Omental fat pad (tissue), 3 donors: ENCODE measurements at regions not wholly inside any gene's neighbourhood (a gene's known extent, or its start where the extent isn't known, plus 50 kb on each side); places are given as distances from the start of the nearest gene placed in this dataset.

Source experiments
- ATAC-seq: fragments of 150-250 bp; one replicate; pipeline ENCODE4 v1.9.1; 2016; ENCODE audit warnings: mild to moderate bottlenecking, moderate library complexity; ENCODE audit not compliant: low FRiP score
- DNase-seq: peaks from one replicate; pipeline ENCODE4 v3.0.0-alpha.2; 2019; ENCODE audit warnings: low spot score
- TF ChIP-seq, protein P1 (sequence below), 3 donors: fragments of 450-650 bp; IDR thresholded peaks; one replicate each; pipeline ENCODE4 v1.5.1; 2016 to 2017; ENCODE audit warnings: antibody characterized with exemption in 3 of 3, mild to moderate bottlenecking in 3 of 3, moderate library complexity in 2 of 3

DNA sequence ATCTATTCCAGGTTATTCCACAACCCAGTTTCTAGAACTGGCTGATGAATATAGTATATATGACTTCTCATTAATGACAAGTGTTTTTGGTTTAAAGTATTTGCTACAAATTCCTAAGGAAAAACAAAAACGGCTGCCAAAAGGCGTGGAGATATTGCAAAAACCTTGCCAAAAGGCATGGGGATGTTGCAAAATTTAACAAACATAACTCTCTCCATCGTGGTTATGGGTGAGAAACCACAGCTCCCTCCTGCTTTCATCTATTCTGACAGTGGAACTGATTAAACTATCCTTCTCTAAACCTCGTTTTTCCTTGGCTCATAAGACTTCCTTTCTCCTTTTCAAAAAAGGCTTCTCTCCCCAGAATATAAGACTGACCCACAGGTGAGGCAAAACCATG lies 342.0 kb upstream of the PDZRN3 start:
- TF ChIP-seq, protein P1, sequence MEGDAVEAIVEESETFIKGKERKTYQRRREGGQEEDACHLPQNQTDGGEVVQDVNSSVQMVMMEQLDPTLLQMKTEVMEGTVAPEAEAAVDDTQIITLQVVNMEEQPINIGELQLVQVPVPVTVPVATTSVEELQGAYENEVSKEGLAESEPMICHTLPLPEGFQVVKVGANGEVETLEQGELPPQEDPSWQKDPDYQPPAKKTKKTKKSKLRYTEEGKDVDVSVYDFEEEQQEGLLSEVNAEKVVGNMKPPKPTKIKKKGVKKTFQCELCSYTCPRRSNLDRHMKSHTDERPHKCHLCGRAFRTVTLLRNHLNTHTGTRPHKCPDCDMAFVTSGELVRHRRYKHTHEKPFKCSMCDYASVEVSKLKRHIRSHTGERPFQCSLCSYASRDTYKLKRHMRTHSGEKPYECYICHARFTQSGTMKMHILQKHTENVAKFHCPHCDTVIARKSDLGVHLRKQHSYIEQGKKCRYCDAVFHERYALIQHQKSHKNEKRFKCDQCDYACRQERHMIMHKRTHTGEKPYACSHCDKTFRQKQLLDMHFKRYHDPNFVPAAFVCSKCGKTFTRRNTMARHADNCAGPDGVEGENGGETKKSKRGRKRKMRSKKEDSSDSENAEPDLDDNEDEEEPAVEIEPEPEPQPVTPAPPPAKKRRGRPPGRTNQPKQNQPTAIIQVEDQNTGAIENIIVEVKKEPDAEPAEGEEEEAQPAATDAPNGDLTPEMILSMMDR (IDR thresholded peaks at IDR 0.05): no peak
- no peak for ATAC-seq
- no peak for DNase-seq

DNA sequence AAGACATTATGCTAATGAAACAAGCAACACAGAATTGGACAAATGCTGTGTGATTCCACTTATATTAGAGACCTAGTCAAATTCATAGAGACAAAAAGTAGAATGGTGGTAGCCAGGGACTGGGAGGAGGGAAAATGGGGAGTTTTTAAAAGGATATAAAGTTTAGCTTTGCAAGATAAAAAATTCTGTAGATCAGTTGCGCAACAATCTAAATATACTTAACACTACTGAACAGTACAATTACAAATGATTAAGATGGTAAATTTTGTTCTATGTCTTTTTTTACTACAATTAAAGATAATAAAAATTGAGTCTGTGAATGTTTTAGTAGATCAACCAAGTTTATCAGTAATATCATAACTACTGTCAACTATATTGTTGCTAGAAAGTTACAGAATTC lies 340.1 kb upstream of the PDZRN3 start:
- TF ChIP-seq, protein P1 (IDR thresholded peaks at IDR 0.05): no peak
- no peak for ATAC-seq
- DNase-seq: no peak

DNA sequence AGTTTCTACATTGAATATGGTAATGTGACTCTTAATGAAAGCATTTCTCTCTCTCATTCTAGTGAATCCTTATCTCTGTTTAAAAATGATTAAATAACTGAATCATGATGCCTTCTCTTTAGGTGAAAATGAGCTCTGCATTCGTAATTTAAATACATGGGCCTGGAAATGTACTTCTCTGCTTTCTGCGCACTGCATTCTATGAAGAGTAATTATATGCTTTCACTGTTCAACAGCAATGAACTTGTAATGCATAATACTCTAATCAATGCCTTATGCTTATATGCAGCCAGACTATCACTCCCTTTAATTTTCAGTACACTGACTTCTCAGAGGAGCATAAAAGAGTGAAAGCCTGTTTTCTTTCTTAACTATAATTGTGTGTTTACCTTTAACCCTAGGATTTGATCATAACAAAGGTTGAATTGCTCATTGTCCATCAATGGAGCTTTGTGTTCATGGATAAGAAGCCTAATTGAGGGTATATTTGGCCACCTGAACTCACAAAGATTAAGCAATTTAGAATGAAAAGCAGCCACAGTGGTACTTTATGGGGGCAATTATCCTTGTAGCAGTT lies 330.8 kb upstream of the PDZRN3 start:
- DNase-seq (no peak), ATAC-seq (no peak)
- TF ChIP-seq, protein P1 (IDR thresholded peaks at IDR 0.05): no peak

DNA sequence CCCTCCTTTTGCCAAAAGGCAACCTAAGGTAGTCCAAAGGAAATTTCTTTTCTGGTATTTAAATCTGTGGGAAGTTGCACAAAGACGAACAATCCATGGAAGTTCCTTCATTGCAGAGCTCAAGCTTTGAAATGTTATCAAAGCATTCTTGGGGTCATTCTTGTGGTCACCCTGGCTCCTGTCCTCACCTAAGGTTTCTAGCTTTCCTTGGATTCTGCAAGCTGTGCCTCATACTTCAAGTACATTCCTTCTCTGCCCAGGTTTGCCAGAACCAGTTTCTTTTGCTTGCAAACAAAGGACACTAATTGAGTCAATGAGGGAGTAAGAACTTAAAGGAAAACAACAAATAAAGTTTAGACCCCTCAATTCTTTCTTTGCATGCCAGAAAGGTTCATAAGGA lies 329.8 kb upstream of the PDZRN3 start:
- no peak for DNase-seq
- TF ChIP-seq, protein P1 (IDR thresholded peaks at IDR 0.05): no peak
- no peak for ATAC-seq

DNA sequence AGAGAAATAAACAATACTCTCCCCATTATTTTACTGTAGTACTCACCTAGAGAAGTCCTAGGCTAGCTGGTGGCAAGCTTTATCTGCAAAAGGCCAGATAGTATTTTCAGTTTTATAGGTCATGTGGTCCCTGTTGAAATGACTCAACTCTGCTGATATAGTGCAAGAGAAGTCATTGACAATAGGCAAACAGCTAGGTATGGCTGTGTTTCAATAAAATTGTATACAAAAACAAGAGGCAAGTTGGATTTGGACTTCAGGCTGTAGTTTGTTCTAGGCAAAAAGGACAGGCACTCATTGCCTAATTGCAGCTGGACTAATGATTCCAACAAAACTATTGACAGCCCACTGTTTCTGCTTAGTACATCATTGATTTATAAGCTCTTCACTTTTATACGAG lies 328.0 kb upstream of the PDZRN3 start:
- TF ChIP-seq, protein P1 (IDR thresholded peaks at IDR 0.05): no peak
- DNase-seq: no peak
- ATAC-seq: no peak

DNA sequence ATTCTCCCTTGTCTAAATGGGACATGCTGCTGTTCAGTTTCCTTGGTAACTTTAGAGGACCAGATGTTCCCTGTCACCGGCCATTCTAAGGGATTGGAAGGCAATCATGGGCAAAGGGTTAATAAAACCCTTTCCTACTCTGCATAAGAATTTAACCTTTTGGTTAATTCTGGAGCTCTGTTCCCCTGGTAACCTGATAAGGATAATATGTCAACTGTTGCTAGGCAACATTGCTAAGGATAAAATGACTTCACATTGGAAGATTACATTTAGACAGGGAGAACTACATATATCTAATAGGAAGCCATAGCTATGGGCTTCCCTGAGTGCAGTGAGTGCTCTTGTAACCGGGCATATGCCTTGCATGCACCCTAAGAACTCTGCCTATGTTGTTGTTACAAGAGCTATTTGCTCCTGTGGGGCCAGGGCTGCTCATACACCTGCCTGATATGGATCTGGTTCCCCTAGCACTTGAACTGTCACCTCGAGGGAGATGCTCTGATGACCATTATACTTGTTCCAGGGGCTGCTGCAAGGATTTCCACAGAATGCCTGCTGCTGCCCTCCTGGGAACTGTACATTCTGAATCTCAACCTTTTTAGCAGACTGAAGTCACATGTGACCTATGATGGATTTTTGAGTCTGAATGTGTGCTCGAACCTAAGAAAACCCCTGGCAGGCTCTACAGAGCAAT lies 326.3 kb upstream of the PDZRN3 start:
- ATAC-seq (no peak), DNase-seq (no peak)
- TF ChIP-seq, protein P1 (IDR thresholded peaks at IDR 0.05): no peak

DNA sequence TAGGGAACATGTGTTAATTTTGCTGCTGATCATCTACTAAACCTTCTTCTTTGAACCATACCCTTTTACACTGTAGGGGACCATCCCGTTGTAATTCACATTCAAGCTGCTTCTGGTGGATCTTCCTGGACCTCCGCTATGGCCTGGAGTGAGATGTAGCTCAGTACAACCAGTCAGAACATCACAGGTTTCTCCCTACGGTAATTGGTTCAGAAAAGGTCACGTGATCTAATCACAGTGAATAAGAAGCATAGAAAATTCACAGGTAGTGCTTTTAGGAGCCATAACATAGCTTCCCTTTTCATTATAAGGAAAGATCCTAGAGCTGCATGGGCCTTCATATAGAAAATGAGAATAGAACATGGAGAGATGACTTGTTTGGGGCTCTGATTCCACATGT lies 320.8 kb upstream of the PDZRN3 start:
- TF ChIP-seq, protein P1 (IDR thresholded peaks at IDR 0.05): no peak
- ATAC-seq: no peak
- no peak for DNase-seq
